Stimulated activated CD4-positive, alpha-beta T cell treated with anti-CD3 and anti-CD28 coated beads, Interleukin-1b, Interleukin-23, amount 100 ng/mL, for 4 hours (primary cell): ENCODE measurements at regions not wholly inside any gene's neighbourhood (a gene's known extent, or its start where the extent isn't known, plus 50 kb on each side); places are given as distances from the start of the nearest gene placed in this dataset.

ENCODE experiments used
- DNase-seq, 2 donors: peaks; one replicate each; pipeline ENCODE4 v3.0.0-alpha.2; 2020; ENCODE audit warnings: low read depth in 2 of 2

GRCh38 chr2:15043336-15044058 lies 411.0 kb downstream of the LRATD1 start:
- no peak for DNase-seq

- DNase-seq: no peak
Observed at GRCh38 chr2:15045054-15045453, 412.5 kb downstream of the LRATD1 start.

DNA sequence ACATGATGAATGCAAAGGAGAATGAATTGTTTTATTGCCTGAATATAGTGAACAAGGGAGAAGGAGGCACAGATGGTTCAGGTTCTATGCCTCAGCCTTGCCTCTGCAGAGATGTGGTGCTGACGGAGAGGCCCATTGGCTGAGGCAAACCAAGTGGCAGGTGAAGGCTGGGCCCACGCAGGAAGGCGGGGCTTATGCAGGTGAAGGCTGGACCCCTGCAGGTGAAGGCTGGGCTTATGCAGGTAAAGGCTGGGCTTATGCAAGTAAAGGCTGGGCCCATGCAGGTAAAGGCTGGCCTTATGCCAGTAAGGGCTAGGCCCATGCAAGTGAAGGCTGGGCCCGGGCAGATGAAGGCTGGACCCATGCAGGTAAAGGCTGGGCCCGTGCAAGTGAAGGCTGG lies 414.7 kb downstream of the LRATD1 start:
- no peak for DNase-seq

DNA sequence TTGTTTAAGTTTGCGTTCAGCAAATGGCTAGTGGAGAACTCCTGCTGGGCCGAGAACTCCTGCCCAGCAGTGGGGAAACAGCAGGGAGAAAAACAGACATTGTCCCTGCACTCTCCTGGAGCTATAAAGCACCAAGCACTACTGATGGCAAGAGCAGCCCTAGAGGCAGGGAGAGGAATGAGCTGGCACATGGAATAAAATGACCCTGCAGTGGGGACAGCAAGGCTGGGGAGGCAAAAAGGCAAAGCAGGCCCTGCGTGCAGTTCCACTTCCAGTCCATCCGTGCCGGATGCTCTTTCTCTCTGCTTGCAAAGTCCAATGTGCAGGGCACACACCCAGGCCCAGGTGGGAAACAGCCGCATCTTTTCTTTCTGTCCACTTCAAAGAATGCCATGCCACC lies 415.5 kb downstream of the LRATD1 start:
- DNase-seq: no peak

- no peak for DNase-seq
Observed at GRCh38 chr2:15049096-15049993, 416.8 kb downstream of the LRATD1 start.

DNA sequence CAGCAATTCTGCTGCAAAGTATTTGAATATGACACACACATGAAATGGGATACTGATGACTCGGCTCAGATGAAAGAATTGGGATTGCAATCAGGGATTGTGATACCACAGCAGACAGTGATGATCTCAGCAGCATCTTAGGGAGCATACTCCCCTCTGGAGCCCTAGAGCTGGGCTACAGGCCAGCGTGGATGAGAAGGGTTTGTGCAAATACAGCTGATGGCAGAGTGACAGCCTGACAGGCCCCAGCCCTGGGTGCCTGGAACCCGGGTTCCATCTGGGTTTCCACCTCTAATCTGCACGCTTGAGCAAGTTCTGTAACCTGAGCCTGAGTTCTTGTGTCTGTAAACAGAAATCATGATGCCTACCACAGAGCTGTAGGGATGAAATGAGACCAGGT lies 418.0 kb downstream of the LRATD1 start:
- no peak for DNase-seq

GRCh38 chr2:15053542-15053941 lies 421.0 kb downstream of the LRATD1 start:
- DNase-seq: no peak

DNA sequence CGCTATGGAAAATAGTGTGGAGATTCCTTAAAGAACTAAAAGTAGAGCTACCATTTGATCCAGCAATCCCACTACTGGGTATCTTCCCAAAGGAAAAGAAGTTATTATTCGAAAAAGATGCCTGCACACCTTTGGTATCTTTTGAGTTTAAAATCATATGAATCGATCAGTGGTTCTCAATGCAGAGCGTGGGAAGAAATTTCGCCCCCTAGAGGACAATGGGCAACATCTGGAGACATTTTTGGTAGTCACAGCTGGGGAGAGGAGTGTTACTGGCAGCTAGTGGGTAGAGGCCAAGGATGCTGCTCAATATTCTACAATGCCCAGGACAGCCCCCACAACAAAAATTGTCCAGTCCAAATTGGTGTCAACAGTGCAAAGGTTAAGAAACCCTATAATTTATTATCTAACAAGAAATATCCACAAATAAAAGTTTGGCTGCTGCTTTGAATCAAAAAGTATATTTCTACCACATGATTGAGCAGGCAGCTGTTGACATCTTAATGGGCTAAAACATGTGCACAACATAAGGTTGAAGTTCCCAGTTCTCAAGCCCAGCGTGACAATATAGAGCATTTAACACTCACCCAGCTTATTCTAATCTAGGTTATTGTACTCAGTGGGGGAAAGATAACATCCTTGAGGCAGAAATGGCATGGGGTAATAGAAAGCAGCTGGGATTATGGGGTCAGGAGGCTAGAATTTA lies 425.7 kb downstream of the LRATD1 start:
- DNase-seq: no peak

- DNase-seq: no peak
Observed at GRCh38 chr2:15058721-15059157, 426.2 kb downstream of the LRATD1 start.

DNA sequence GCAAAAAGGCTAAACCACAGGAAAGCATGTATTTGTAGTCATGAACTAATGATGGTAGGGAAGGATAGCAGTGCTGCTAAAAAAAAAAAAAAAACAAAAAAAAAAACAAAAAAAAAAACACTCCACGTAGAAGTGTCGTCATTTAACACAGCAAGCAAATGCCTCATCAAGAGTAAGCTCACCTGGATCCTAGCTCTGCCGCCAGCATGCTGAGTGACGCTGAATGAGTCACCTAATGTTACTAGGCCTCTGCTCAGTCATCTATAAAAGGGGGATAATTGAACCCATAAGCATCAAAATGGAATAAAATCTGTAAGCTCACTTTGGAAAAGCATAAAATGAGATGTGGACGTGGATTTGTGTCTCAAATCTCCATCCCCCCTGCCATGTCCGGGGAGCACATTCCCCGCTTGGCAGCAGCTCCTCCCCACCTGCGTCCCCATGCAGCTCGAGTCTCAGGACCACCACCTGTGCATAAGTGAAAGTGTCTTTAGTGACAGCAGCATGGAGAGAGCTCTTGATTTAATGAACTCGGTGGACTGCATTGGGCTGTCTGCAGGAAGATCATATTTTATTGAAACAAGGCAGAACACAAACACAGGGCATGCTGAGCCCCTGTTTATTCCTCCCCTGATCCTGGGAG lies 427.5 kb downstream of the LRATD1 start:
- DNase-seq: no peak

DNA sequence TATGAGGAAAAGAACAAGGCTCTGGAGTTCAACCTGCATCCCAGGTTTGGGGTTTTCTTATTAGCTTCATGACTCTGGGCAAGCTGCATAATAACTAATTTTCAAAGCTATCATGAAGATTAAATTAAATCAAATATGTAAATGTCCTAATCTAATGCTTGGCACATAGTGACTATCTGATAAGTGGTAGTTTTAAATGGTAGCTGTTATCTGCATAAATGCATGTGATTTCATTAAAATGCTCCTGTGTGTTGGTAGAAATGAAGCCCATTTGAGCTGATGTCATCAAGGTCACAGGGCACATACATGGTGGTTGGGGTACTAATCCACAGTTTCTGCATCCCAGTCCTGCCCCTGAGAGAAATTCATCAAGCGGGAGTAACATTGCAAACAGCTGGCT lies 428.8 kb downstream of the LRATD1 start:
- DNase-seq: no peak

DNA sequence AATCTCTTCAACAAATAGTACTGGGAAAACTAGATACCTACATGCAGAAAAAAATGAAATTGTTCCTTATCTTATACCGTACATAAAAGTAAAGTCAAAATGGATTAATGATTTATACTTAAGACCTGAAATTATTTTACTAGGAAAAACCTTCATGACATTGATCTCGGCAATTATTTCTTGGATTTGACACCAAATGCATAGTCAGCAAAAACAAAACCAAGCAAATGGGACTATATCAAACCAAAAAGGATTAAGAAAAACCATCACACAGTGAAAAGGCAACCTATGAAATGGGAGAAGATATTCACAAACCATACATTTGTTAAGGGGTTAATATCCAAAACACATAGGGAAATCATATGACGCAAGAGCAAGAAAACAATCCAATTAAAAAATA lies 433.6 kb downstream of the LRATD1 start:
- no peak for DNase-seq

DNA sequence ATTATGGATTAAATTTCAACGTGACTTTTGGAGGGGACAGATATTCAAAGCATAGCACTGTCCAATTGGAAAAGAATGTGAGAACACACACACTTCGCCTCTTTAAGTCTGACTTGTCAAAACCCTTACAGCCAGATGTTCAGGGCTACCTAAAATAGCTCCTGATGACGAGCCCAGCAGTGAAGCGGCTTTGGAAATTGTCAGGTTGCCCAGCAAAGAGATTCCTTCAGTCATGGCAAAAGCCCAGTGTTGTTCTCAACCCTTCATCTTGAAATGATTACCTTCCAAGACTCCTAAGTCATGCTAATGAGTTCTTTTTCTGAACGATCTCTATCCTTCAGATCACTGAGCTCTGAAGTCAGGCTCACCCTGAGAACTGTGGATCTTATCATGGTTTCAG lies 436.6 kb downstream of the LRATD1 start:
- no peak for DNase-seq

GRCh38 chr2:15072836-15073235 lies 440.3 kb downstream of the LRATD1 start:
- no peak for DNase-seq

GRCh38 chr2:15073664-15074063 lies 441.1 kb downstream of the LRATD1 start:
- no peak for DNase-seq

GRCh38 chr2:15074319-15074718 lies 441.8 kb downstream of the LRATD1 start:
- no peak for DNase-seq

- DNase-seq: no peak
Observed at GRCh38 chr2:15074751-15075700, 442.5 kb downstream of the LRATD1 start.

DNA sequence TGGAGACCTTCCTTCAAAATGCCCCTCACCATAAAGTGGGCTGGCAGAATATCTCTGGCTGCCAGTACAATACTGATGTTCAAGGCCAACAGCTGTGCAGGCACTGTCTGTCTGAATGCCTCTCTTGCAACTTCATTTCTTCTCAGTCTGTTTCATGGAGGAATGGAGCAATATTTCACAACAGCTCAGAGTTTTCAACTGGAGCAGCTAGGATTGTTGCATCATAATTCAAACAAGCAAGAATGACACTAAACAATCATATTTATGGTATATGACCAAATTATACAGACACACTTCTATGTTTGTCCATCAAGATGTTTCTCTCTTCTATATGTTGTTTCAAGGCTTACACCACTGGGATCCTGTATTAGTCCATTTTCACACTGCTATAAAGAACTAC lies 444.2 kb downstream of the LRATD1 start:
- no peak for DNase-seq

GRCh38 chr2:15081356-15081755 lies 448.8 kb downstream of the LRATD1 start:
- DNase-seq: no peak

DNA sequence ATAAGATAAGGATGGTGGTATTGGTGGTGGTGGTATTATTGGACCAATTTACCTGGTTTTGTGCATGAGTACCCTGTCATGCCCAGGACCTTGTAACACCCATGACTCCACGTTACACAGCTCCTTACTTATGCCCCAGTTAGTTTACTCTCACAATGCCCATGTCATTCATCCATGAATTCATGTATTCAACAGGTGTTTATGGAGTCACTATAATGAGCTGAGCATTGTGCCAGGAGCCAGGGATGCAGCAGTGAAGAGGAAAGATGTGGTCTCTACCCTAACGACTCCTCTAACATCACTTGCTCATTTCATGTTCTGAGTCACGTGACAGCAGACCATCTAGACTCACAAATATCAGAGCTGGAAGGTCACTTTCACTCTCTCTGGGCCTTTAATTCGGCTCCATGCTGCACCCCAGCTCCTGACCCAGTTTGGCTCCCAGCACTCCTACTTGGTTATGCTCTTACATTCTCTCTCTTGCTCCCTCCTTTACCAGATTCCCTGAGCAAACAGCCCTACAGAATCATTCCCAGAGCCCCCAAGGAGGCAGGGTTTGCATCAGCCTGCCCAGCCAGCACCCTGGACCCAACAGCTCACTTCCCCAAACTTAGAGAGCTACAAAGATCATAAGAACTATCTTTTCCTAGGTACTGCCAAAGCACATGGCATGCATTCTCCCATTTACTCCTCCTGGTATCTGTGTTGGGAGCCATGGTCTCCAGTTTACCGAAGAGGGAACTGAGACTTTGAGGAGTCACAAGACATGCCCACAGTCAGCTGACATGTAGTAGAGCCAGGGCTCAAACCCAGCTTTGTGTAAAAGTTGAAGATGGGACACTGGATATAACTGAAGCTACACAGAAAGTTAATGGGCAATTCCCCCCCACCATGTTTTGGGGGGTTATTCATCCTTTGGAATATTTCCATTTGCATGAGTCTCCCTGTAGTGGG lies 449.9 kb downstream of the LRATD1 start:
- DNase-seq: no peak
